ENCODE measurements at regions not wholly inside any gene's neighbourhood (a gene's known extent, or its start where the extent isn't known, plus 50 kb on each side); places are given as distances from the start of the nearest gene placed in this dataset.

DNA sequence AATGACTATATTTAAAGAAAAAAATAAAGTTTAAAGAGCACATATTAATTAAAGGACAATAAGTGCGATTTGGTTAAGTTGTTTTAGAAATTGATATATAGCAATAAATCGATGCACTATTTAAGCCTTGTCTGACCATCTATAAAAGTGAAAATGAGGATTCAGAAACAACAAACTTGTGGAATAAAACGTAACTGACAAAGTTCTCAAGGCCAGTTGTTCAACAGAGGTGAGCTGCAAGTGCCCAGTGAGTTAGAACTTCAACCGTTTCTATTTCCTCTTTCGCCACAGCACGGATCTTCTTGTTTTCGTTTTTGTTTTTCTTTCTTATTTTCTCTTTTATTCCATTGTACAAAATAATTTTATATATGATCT, 724.9 kb upstream of the ARRDC4 start:
- TF ChIP-seq, protein P1, sequence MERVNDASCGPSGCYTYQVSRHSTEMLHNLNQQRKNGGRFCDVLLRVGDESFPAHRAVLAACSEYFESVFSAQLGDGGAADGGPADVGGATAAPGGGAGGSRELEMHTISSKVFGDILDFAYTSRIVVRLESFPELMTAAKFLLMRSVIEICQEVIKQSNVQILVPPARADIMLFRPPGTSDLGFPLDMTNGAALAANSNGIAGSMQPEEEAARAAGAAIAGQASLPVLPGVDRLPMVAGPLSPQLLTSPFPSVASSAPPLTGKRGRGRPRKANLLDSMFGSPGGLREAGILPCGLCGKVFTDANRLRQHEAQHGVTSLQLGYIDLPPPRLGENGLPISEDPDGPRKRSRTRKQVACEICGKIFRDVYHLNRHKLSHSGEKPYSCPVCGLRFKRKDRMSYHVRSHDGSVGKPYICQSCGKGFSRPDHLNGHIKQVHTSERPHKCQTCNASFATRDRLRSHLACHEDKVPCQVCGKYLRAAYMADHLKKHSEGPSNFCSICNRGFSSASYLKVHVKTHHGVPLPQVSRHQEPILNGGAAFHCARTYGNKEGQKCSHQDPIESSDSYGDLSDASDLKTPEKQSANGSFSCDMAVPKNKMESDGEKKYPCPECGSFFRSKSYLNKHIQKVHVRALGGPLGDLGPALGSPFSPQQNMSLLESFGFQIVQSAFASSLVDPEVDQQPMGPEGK (CRISPR knock-in tag; IDR thresholded peaks at IDR 0.05; ENCODE audit: borderline replicate concordance), result no peak
- TF ChIP-seq ZNF565 (CRISPR knock-in tag; conservative IDR thresholded peaks at IDR 0.05; ENCODE audit: low read depth) (no peak), TCF4 (CRISPR knock-in tag; IDR thresholded peaks at IDR 0.05; ENCODE audit: borderline replicate concordance) (no peak), ARNTL (CRISPR knock-in tag; IDR thresholded peaks at IDR 0.05; ENCODE audit: borderline replicate concordance, low read depth) (no peak), RARB (CRISPR knock-in tag; IDR thresholded peaks at IDR 0.05) (no peak), PPARA (CRISPR knock-in tag; IDR thresholded peaks at IDR 0.05; ENCODE audit: borderline replicate concordance) (no peak), ZFP3 (CRISPR knock-in tag; IDR thresholded peaks at IDR 0.05) (no peak), ZNF70 (CRISPR knock-in tag; IDR thresholded peaks at IDR 0.05) (no peak), SNAI2 (CRISPR knock-in tag; IDR thresholded peaks at IDR 0.05) (no peak), ZFP30 (CRISPR knock-in tag; IDR thresholded peaks at IDR 0.05) (no peak), ISL1 (CRISPR knock-in tag; IDR thresholded peaks at IDR 0.05) (no peak)
- TF ChIP-seq, protein P2, sequence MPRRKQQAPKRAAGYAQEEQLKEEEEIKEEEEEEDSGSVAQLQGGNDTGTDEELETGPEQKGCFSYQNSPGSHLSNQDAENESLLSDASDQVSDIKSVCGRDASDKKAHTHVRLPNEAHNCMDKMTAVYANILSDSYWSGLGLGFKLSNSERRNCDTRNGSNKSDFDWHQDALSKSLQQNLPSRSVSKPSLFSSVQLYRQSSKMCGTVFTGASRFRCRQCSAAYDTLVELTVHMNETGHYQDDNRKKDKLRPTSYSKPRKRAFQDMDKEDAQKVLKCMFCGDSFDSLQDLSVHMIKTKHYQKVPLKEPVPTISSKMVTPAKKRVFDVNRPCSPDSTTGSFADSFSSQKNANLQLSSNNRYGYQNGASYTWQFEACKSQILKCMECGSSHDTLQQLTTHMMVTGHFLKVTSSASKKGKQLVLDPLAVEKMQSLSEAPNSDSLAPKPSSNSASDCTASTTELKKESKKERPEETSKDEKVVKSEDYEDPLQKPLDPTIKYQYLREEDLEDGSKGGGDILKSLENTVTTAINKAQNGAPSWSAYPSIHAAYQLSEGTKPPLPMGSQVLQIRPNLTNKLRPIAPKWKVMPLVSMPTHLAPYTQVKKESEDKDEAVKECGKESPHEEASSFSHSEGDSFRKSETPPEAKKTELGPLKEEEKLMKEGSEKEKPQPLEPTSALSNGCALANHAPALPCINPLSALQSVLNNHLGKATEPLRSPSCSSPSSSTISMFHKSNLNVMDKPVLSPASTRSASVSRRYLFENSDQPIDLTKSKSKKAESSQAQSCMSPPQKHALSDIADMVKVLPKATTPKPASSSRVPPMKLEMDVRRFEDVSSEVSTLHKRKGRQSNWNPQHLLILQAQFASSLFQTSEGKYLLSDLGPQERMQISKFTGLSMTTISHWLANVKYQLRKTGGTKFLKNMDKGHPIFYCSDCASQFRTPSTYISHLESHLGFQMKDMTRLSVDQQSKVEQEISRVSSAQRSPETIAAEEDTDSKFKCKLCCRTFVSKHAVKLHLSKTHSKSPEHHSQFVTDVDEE (CRISPR knock-in tag; IDR thresholded peaks at IDR 0.05), result no peak
- TF ChIP-seq, protein P3, sequence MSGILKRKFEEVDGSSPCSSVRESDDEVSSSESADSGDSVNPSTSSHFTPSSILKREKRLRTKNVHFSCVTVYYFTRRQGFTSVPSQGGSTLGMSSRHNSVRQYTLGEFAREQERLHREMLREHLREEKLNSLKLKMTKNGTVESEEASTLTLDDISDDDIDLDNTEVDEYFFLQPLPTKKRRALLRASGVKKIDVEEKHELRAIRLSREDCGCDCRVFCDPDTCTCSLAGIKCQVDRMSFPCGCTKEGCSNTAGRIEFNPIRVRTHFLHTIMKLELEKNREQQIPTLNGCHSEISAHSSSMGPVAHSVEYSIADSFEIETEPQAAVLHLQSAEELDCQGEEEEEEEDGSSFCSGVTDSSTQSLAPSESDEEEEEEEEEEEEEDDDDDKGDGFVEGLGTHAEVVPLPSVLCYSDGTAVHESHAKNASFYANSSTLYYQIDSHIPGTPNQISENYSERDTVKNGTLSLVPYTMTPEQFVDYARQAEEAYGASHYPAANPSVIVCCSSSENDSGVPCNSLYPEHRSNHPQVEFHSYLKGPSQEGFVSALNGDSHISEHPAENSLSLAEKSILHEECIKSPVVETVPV (CRISPR knock-in tag; IDR thresholded peaks at IDR 0.05), result no peak

All from SK-N-SH treated with all-trans-retinoic acid at 6 μM for 48 hours (cell line).